ENCODE measurements at regions not wholly inside any gene's neighbourhood (a gene's known extent, or its start where the extent isn't known, plus 50 kb on each side); places are given as distances from the start of the nearest gene placed in this dataset.
"Not testable (repeated sequence)": the region's sequence is repeated elsewhere in the genome, so short reads cannot be mapped to it uniquely, and the experiment has no call there.

DNA sequence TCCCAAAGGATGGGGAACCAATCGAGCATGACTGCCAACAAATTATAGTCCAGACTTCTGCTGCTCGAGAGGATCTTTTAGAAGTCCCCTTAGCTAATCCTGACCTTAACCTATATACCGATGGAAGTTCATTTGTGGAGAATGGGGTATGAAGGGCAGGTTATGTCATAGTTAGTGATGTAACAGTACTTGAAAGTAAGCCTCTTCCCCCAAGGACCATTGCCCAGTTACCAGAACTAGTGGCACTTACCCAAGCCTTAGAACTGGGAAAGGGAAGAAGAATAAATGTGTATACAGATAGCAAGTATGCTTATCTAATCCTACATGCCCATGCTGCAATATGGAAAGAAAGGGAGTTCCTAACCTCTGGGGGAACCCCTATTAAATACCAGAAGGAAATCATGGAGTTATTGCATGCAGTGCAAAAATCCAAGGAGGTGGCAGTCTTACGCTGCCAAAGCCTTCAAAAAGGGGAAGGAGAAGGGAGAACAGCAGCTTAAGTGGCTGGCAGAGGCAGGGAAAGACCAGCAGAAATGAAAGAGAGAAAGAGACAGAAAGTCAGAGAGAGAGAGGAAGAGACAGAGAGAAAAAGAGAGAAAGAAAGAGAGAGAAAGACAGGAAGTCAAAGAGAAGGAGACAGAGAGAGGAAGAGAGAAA is 224.4 kb upstream of the SLC8A1 start:
- FAIRE-seq; H3K9me3 ChIP-seq (ENCODE audit: control insufficient read depth in 2 of 2, insufficient read depth in 1 of 2, low read depth in 1 of 2, low read length in 1 of 2); H3K36me3 ChIP-seq (ENCODE audit: control insufficient read depth in 3 of 3, insufficient read depth in 2 of 3, low read depth in 1 of 3, low read length in 3 of 3); H3K27ac ChIP-seq (ENCODE audit: low read depth in 1 of 3, low read length in 2 of 3); H3K27me3 ChIP-seq (ENCODE audit: control insufficient read depth in 3 of 3, insufficient read depth in 3 of 3, low read length in 3 of 3); H3K4me3 ChIP-seq (ENCODE audit: low read depth in 1 of 3, low read length in 3 of 3); DNase-seq; H3K4me1 ChIP-seq (ENCODE audit: control insufficient read depth in 3 of 3, insufficient read depth in 2 of 3, low read depth in 1 of 3, low read length in 2 of 3): not testable (repeated sequence)
- WGBS, 3 donors, result 77 to 89% (median 80%) methylated on average over 4 of the region's 4 CpGs

DNA sequence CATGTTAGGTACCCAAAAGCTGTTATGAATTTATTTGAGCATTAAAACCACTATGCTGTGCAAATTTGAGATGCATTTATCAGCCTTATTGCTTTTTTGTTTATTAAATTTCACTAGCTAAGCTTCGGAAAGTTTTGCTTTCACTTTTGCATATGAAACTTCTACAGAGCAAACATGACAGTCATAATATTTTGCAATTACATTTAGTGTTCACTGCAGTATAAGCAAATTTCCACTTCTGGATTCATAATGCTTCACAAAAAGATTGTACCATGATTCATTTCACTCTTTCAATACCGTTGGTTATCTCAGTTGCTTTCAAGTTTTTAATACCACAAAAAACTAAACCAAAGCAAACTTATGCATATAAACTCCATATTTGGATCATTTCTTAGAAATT is 228.7 kb upstream of the SLC8A1 start:
- no peaks in the 10 kb centered on the region for H3K36me3 ChIP-seq (ENCODE audit: control insufficient read depth in 3 of 3, insufficient read depth in 2 of 3, low read depth in 1 of 3, low read length in 3 of 3)
- H3K9me3 ChIP-seq (ENCODE audit: control insufficient read depth in 2 of 2, insufficient read depth in 1 of 2, low read depth in 1 of 2, low read length in 1 of 2), result peaks cover 0 to 6% of the 10 kb centered on the region in 2 donors
- peaks cover 0 to 4% (median 0%) of the 10 kb centered on the region in 3 donors for H3K4me1 ChIP-seq (ENCODE audit: control insufficient read depth in 3 of 3, insufficient read depth in 2 of 3, low read depth in 1 of 3, low read length in 2 of 3)
- DNase-seq (peak in 1 of 2 donors; percentile 2), FAIRE-seq (no peak)
- no peaks in the 10 kb centered on the region for H3K27me3 ChIP-seq (ENCODE audit: control insufficient read depth in 3 of 3, insufficient read depth in 3 of 3, low read length in 3 of 3)
- WGBS, 3 donors, result 5 to 11% (median 7%) methylated on average over 2 of the region's 2 CpGs
- no peak overlapping the region for H3K4me3 ChIP-seq (ENCODE audit: low read depth in 1 of 3, low read length in 3 of 3)
- H3K27ac ChIP-seq (ENCODE audit: low read depth in 1 of 3, low read length in 2 of 3), result no peak overlapping the region

DNA sequence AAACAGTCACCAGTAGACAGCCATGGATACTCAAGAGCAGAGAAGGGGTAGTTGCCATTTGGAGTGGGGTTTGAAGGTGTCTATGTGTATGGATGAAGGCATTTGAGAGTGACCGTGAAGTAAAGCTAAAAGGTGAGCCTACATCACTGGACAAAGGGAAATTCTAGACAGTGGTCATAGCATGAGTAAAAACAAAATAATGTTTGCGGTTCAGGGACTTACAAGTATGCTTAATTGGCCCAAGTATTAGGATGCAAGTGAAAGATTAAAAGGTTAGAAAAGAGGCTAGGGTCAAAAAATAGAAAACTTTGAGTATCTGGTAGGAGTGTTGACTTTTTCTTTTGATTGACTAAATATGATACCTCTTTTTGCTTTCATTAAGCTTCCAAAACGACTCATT is 238.1 kb upstream of the SLC8A1 start:
- no peak overlapping the region for H3K27ac ChIP-seq (ENCODE audit: low read depth in 1 of 3, low read length in 2 of 3)
- no peaks in the 10 kb centered on the region for H3K4me1 ChIP-seq (ENCODE audit: control insufficient read depth in 3 of 3, insufficient read depth in 2 of 3, low read depth in 1 of 3, low read length in 2 of 3)
- no peak overlapping the region for H3K4me3 ChIP-seq (ENCODE audit: low read depth in 1 of 3, low read length in 3 of 3)
- H3K27me3 ChIP-seq (ENCODE audit: control insufficient read depth in 3 of 3, insufficient read depth in 3 of 3, low read length in 3 of 3), result no peaks in the 10 kb centered on the region
- DNase-seq (no peak), FAIRE-seq (no peak)
- WGBS, 3 donors, result 82 to 88% (median 82%) methylated on average over 3 of the region's 3 CpGs
- H3K9me3 ChIP-seq (ENCODE audit: control insufficient read depth in 2 of 2, insufficient read depth in 1 of 2, low read depth in 1 of 2, low read length in 1 of 2), result no peaks in the 10 kb centered on the region
- no peaks in the 10 kb centered on the region for H3K36me3 ChIP-seq (ENCODE audit: control insufficient read depth in 3 of 3, insufficient read depth in 2 of 3, low read depth in 1 of 3, low read length in 3 of 3)

DNA sequence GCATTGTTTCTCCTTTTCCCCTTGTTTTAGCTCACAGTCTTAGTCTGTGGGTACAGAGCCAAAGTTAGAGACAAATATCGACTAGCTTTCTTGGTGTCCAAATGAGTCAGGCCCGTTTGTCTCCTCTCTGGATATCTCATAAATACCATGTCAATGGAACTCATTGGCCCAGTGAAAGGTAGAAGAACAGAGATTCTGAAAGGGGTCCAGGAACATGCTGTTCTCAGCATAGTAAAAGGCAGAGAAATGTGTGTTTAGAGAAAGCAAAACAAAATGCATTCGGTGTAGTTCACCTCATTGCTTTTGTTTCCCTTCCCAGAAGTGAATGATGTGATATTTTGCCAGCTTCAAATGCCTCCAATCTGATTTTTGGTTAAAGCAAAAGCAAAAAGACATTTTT is 238.6 kb upstream of the SLC8A1 start:
- no peak for DNase-seq

DNA sequence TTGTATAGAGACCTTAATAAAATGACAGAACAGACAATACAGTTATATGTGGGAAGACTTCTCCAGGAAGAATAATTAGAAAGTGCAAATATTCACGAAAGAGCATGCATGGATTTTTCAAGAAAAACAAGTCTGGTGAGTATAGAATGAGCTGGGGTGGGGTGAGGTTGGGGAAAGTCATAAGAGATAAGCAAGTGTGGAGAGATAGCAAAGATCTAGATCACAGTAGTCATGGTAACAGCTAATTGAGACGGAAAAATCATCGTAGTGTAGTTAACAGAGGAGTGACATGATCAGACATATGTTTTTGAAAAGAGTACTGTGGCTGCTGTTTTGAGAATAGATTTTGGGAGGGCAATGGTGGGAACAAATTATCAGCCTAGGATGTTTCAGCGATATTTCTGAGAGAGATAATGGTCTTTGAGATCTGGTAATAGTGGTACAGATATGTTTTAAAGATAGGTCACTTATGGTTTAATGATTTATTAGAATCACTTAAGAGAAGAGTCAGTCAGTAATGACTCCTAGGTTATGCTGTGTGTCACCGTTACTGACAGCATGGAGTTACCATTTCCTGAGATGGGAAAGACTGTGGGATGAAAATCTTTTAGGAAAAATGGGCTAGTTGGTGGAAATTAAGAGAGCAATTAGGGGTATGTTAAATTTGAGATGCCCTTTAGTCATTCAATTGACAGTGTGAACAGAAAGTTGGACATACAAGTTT is 248.5 kb upstream of the SLC8A1 start:
- 28 to 54% (median 39%) methylated on average over 5 of the region's 5 CpGs for WGBS, 3 donors
- Histone ChIP-seq H3K27me3 (ENCODE audit: control insufficient read depth in 3 of 3, insufficient read depth in 3 of 3, low read length in 3 of 3) (no peaks in the 10 kb centered on the region), H3K4me1 (ENCODE audit: control insufficient read depth in 3 of 3, insufficient read depth in 2 of 3, low read depth in 1 of 3, low read length in 2 of 3) (no peaks in the 10 kb centered on the region), H3K4me3 (ENCODE audit: low read depth in 1 of 3, low read length in 3 of 3) (no peak overlapping the region), H3K9me3 (ENCODE audit: control insufficient read depth in 2 of 2, insufficient read depth in 1 of 2, low read depth in 1 of 2, low read length in 1 of 2) (no peaks in the 10 kb centered on the region), H3K27ac (ENCODE audit: low read depth in 1 of 3, low read length in 2 of 3) (no peak overlapping the region), H3K36me3 (ENCODE audit: control insufficient read depth in 3 of 3, insufficient read depth in 2 of 3, low read depth in 1 of 3, low read length in 3 of 3) (no peaks in the 10 kb centered on the region)
- FAIRE-seq (no peak), DNase-seq (no peak)

More for the DNA sequence above, 238.6 kb upstream of the SLC8A1 start:
- Histone ChIP-seq H3K9me3 (ENCODE audit: control insufficient read depth in 2 of 2, insufficient read depth in 1 of 2, low read depth in 1 of 2, low read length in 1 of 2) (no peaks in the 10 kb centered on the region), H3K4me1 (ENCODE audit: control insufficient read depth in 3 of 3, insufficient read depth in 2 of 3, low read depth in 1 of 3, low read length in 2 of 3) (no peaks in the 10 kb centered on the region), H3K27me3 (ENCODE audit: control insufficient read depth in 3 of 3, insufficient read depth in 3 of 3, low read length in 3 of 3) (no peaks in the 10 kb centered on the region), H3K27ac (ENCODE audit: low read depth in 1 of 3, low read length in 2 of 3) (no peak overlapping the region), H3K36me3 (ENCODE audit: control insufficient read depth in 3 of 3, insufficient read depth in 2 of 3, low read depth in 1 of 3, low read length in 3 of 3) (no peaks in the 10 kb centered on the region), H3K4me3 (ENCODE audit: low read depth in 1 of 3, low read length in 3 of 3) (no peak overlapping the region)
- 80 to 85% (median 81%) methylated on average over 3 of the region's 3 CpGs for WGBS, 3 donors
- no peak for FAIRE-seq

DNA sequence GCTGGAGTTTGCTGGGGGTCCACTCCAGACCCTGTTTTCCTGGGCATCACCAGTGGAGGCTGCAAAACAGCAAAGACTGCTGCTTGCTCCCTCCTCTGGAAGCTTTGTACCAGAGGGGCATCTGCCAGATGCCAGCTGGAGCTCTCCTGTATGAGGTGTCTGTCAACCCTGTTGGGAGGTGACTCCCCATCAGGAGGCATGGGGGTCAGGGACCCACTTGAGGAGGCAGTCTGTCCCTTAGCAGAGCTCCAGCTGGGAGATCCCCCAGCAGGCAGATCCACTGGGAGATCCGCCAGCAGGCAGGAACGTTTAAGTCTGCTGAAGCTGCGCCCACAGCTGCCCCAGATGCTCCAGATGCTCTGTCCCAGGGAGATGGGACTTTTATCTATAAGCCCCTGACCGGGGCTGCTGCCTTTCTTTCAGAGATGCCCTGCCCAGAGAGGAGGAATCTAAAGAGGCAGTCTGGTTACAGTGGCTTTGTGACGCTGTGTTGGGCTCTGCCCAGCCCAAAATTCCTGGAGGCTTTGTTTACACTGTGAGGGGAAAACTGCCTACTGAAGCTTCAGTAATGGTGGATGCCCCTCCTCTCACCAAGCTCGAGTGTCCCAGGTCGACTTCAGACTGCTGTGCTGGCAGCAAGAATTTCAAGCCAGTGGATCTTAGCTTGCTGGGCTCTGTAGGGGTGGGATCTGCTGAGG is 260.5 kb upstream of the SLC8A1 start:
- not testable (repeated sequence) for DNase-seq; H3K36me3 ChIP-seq (ENCODE audit: control insufficient read depth in 3 of 3, insufficient read depth in 2 of 3, low read depth in 1 of 3, low read length in 3 of 3); H3K27ac ChIP-seq (ENCODE audit: low read depth in 1 of 3, low read length in 2 of 3); FAIRE-seq; H3K4me3 ChIP-seq (ENCODE audit: low read depth in 1 of 3, low read length in 3 of 3); H3K4me1 ChIP-seq (ENCODE audit: control insufficient read depth in 3 of 3, insufficient read depth in 2 of 3, low read depth in 1 of 3, low read length in 2 of 3); H3K27me3 ChIP-seq (ENCODE audit: control insufficient read depth in 3 of 3, insufficient read depth in 3 of 3, low read length in 3 of 3); H3K9me3 ChIP-seq (ENCODE audit: control insufficient read depth in 2 of 2, insufficient read depth in 1 of 2, low read depth in 1 of 2, low read length in 1 of 2)
- 40 to 50% (median 45%) methylated on average over 7 of the region's 7 CpGs for WGBS, 3 donors

DNA sequence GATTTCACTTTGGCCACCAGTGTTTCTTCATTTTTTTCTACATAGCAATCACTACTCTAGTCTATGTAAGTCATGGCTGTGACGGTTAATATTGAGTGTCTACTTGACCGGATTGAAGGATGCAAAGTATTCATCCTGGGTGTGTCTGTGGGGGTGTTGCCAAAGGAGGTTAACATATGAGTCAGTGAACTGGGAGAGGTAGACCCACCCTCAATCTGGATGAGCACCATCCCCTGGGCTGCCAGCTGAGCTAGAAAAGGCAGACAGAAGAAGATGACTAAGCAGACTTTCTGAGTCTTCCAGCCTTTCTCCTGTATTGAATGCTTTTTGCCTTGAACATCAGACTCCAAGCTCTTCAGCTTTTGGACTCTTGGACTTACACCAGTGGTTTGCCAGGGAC is 265.0 kb upstream of the SLC8A1 start:
- Histone ChIP-seq H3K9me3 (ENCODE audit: control insufficient read depth in 2 of 2, insufficient read depth in 1 of 2, low read depth in 1 of 2, low read length in 1 of 2) (peaks cover 0 to 3% of the 10 kb centered on the region in 2 donors), H3K36me3 (ENCODE audit: control insufficient read depth in 3 of 3, insufficient read depth in 2 of 3, low read depth in 1 of 3, low read length in 3 of 3) (no peaks in the 10 kb centered on the region), H3K4me1 (ENCODE audit: control insufficient read depth in 3 of 3, insufficient read depth in 2 of 3, low read depth in 1 of 3, low read length in 2 of 3) (no peaks in the 10 kb centered on the region), H3K27me3 (ENCODE audit: control insufficient read depth in 3 of 3, insufficient read depth in 3 of 3, low read length in 3 of 3) (no peaks in the 10 kb centered on the region), H3K4me3 (ENCODE audit: low read depth in 1 of 3, low read length in 3 of 3) (no peak overlapping the region), H3K27ac (ENCODE audit: low read depth in 1 of 3, low read length in 2 of 3) (no peak overlapping the region)
- FAIRE-seq (no peak), DNase-seq (no peak)
- 78 to 98% (median 93%) methylated on average over 2 of the region's 2 CpGs for WGBS, 3 donors

DNA sequence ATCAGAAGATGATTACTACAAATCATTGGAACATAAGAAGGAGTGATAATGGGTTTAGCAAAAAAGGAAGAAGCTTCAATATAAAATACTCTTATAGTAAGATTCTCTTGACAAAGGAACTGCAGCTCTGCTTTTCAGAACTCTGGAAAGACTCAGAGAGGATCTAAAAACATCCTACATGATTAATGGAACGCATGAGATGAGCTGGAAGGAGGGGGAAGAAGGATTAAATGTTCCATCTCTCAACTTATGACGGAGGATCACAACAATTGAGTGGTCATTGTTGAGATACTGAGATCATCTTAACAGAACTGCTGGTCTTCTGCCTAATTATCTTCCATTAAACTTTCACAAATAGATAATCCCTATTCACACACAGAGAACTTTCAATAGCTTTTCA is 267.5 kb upstream of the SLC8A1 start:
- FAIRE-seq (no peak), DNase-seq (no peak)
- 38 to 58% (median 44%) methylated on average over 2 of the region's 2 CpGs for WGBS, 3 donors
- no peak overlapping the region for H3K27ac ChIP-seq (ENCODE audit: low read depth in 1 of 3, low read length in 2 of 3)
- no peaks in the 10 kb centered on the region for H3K27me3 ChIP-seq (ENCODE audit: control insufficient read depth in 3 of 3, insufficient read depth in 3 of 3, low read length in 3 of 3)
- H3K4me1 ChIP-seq (ENCODE audit: control insufficient read depth in 3 of 3, insufficient read depth in 2 of 3, low read depth in 1 of 3, low read length in 2 of 3), result no peaks in the 10 kb centered on the region
- H3K9me3 ChIP-seq (ENCODE audit: control insufficient read depth in 2 of 2, insufficient read depth in 1 of 2, low read depth in 1 of 2, low read length in 1 of 2), result no peaks in the 10 kb centered on the region
- no peak overlapping the region for H3K4me3 ChIP-seq (ENCODE audit: low read depth in 1 of 3, low read length in 3 of 3)
- H3K36me3 ChIP-seq (ENCODE audit: control insufficient read depth in 3 of 3, insufficient read depth in 2 of 3, low read depth in 1 of 3, low read length in 3 of 3), result no peaks in the 10 kb centered on the region
